Transverse colon (tissue), 4 donors: ENCODE measurements at regions not wholly inside any gene's neighbourhood (a gene's known extent, or its start where the extent isn't known, plus 50 kb on each side); places are given as distances from the start of the nearest gene placed in this dataset.

Experiments used
- POLR2AphosphoS5 ChIP-seq, 3 donors: sonication (generic); formaldehyde crosslinking; IDR thresholded peaks; one replicate each; pipeline ENCODE4 v1.6.1; 2016; ENCODE audit warnings: antibody characterized with exemption in 3 of 3
- TF ChIP-seq, protein P1 (sequence below), 5 experiments: fragments of 200-600 bp in 3 of 5; fragments of 450-650 bp in 2 of 5; sonication (generic) in 3 of 5; IDR thresholded peaks; 1 replicate in 2 of 5; 2 replicates in 3 of 5; pipeline ENCODE4 v1.5.1; 2016 to 2017; ENCODE audit warnings: antibody characterized with exemption in 5 of 5, inconsistent platforms in 3 of 5, mild to moderate bottlenecking in 2 of 5, moderate library complexity in 1 of 5

DNA sequence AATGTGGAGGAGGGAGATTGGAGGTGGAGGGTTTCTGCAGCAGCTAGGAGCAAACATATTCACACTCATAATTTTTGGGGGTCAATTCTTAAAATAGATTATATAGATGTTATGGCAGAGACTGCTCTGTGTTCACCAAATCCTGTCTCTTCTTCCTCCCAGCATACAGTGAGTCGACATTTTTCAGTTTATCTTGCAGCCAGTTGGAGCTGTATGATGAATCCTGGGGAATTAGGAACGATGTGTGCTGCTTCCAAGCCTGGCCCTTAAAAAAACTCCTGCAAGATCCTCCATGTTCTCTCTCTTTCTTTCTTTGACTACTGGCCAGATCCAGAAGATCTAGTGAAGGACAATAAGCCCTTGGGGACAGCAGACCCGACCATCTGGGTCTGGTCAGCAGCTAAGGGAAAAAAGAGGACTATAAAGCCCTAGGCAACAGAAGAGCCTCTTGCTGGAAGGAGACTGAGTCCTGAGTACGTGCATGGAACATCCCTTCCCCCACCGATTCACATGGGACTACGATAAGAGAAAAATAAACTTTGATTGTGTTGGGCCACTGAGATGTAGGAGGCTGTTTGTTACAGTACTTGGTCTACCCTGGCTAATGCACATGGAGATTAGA, 55.8 kb upstream of the POMP start:
- TF ChIP-seq, protein P1, sequence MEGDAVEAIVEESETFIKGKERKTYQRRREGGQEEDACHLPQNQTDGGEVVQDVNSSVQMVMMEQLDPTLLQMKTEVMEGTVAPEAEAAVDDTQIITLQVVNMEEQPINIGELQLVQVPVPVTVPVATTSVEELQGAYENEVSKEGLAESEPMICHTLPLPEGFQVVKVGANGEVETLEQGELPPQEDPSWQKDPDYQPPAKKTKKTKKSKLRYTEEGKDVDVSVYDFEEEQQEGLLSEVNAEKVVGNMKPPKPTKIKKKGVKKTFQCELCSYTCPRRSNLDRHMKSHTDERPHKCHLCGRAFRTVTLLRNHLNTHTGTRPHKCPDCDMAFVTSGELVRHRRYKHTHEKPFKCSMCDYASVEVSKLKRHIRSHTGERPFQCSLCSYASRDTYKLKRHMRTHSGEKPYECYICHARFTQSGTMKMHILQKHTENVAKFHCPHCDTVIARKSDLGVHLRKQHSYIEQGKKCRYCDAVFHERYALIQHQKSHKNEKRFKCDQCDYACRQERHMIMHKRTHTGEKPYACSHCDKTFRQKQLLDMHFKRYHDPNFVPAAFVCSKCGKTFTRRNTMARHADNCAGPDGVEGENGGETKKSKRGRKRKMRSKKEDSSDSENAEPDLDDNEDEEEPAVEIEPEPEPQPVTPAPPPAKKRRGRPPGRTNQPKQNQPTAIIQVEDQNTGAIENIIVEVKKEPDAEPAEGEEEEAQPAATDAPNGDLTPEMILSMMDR (IDR thresholded peaks at IDR 0.05): no peak
- no peak for TF ChIP-seq POLR2AphosphoS5 (IDR thresholded peaks at IDR 0.05)
